ENCODE measurements at regions not wholly inside any gene's neighbourhood (a gene's known extent, or its start where the extent isn't known, plus 50 kb on each side); places are given as distances from the start of the nearest gene placed in this dataset.

GRCh38 chr9:89698411-89699005 is 93.7 kb downstream of the GADD45G start:
- TF ChIP-seq EP300 (IDR thresholded peaks at IDR 0.05; ENCODE audit: borderline replicate concordance) (no peak), CEBPB (IDR thresholded peaks at IDR 0.05) (no peak), CREB1 (IDR thresholded peaks at IDR 0.05; ENCODE audit: low read depth) (no peak), TAF1 (IDR thresholded peaks at IDR 0.05; ENCODE audit: low read depth) (no peak), RAD21 (IDR thresholded peaks at IDR 0.05; ENCODE audit: low read depth) (no peak), YY1 (IDR thresholded peaks at IDR 0.05; ENCODE audit: low read depth) (no peak), NFIC (IDR thresholded peaks at IDR 0.05) (no peak), TCF12 (IDR thresholded peaks at IDR 0.05; ENCODE audit: low read depth) (no peak), FOXM1 (IDR thresholded peaks at IDR 0.05; ENCODE audit: borderline replicate concordance, low read depth) (no peak), ZBTB7A (IDR thresholded peaks at IDR 0.05; ENCODE audit: low read depth) (no peak), MAX (IDR thresholded peaks at IDR 0.05) (no peak), USF1 (IDR thresholded peaks at IDR 0.05) (no peak), EGR1 (IDR thresholded peaks at IDR 0.05) (no peak)
- TF ChIP-seq, protein P1, sequence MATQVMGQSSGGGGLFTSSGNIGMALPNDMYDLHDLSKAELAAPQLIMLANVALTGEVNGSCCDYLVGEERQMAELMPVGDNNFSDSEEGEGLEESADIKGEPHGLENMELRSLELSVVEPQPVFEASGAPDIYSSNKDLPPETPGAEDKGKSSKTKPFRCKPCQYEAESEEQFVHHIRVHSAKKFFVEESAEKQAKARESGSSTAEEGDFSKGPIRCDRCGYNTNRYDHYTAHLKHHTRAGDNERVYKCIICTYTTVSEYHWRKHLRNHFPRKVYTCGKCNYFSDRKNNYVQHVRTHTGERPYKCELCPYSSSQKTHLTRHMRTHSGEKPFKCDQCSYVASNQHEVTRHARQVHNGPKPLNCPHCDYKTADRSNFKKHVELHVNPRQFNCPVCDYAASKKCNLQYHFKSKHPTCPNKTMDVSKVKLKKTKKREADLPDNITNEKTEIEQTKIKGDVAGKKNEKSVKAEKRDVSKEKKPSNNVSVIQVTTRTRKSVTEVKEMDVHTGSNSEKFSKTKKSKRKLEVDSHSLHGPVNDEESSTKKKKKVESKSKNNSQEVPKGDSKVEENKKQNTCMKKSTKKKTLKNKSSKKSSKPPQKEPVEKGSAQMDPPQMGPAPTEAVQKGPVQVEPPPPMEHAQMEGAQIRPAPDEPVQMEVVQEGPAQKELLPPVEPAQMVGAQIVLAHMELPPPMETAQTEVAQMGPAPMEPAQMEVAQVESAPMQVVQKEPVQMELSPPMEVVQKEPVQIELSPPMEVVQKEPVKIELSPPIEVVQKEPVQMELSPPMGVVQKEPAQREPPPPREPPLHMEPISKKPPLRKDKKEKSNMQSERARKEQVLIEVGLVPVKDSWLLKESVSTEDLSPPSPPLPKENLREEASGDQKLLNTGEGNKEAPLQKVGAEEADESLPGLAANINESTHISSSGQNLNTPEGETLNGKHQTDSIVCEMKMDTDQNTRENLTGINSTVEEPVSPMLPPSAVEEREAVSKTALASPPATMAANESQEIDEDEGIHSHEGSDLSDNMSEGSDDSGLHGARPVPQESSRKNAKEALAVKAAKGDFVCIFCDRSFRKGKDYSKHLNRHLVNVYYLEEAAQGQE (IDR thresholded peaks at IDR 0.05; ENCODE audit: low read depth): no peak
